ENCODE measurements at regions not wholly inside any gene's neighbourhood (a gene's known extent, or its start where the extent isn't known, plus 50 kb on each side); places are given as distances from the start of the nearest gene placed in this dataset.

DNA sequence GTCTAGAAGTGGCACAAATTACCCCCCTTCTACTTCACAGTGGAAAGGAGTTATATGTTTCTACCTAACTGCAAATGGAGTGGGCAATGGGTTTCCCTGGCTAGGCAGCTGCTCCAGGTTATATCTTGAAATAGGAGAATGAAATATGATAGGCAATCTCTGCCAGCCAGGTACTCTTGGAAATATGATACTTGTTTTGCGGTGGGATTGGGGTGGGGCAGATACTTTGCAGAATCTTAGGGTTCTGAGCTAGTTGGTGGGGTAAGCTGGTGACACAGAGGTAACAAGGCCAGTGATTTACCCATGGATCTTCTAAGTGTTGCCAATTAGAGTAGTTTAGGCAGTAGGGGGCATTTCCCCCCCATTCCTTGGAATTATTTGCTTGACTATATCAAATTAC, 140.1 kb downstream of the ATP23 start:
- no peak for TF ChIP-seq POLR2A (IDR thresholded peaks at IDR 0.05)
- TF ChIP-seq, protein P1, sequence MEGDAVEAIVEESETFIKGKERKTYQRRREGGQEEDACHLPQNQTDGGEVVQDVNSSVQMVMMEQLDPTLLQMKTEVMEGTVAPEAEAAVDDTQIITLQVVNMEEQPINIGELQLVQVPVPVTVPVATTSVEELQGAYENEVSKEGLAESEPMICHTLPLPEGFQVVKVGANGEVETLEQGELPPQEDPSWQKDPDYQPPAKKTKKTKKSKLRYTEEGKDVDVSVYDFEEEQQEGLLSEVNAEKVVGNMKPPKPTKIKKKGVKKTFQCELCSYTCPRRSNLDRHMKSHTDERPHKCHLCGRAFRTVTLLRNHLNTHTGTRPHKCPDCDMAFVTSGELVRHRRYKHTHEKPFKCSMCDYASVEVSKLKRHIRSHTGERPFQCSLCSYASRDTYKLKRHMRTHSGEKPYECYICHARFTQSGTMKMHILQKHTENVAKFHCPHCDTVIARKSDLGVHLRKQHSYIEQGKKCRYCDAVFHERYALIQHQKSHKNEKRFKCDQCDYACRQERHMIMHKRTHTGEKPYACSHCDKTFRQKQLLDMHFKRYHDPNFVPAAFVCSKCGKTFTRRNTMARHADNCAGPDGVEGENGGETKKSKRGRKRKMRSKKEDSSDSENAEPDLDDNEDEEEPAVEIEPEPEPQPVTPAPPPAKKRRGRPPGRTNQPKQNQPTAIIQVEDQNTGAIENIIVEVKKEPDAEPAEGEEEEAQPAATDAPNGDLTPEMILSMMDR (IDR thresholded peaks at IDR 0.05), result no peak
- TF ChIP-seq POLR2AphosphoS5 (IDR thresholded peaks at IDR 0.05), result no peak
- TF ChIP-seq EP300 (IDR thresholded peaks at IDR 0.05), result no peak

All from gastroesophageal sphincter (tissue), 3 donors.